ENCODE measurements at regions not wholly inside any gene's neighbourhood (a gene's known extent, or its start where the extent isn't known, plus 50 kb on each side); places are given as distances from the start of the nearest gene placed in this dataset.

GRCh38 chr4:157942017-157942416 lies 230.8 kb downstream of the GASK1B start:
- no peak overlapping the region for H3K27ac ChIP-seq (ENCODE audit: low read depth in 1 of 2, low read length in 2 of 2)
- no peaks in the 10 kb centered on the region for H3K27me3 ChIP-seq (ENCODE audit: control insufficient read depth in 4 of 4, insufficient read depth in 4 of 4, low read length in 3 of 4)
- no peaks in the 10 kb centered on the region for H3K9me3 ChIP-seq (ENCODE audit: control insufficient read depth in 4 of 4, low read length in 3 of 4)
- no peaks in the 10 kb centered on the region for H3K4me1 ChIP-seq (ENCODE audit: control insufficient read depth in 4 of 4, insufficient read depth in 4 of 4, low read length in 3 of 4)
- TF ChIP-seq RXRA (IDR thresholded peaks at IDR 0.05) (no peak), RAD21 (IDR thresholded peaks at IDR 0.05) (no peak), GABPA (IDR thresholded peaks at IDR 0.05 in 1 of 2, conservative IDR thresholded peaks at IDR 0.05 in 1 of 2) (no peak), HNF4A (conservative IDR thresholded peaks at IDR 0.05) (no peak), MAX (IDR thresholded peaks at IDR 0.05) (no peak), CTCF (IDR thresholded peaks at IDR 0.05; ENCODE audit: low read depth, low read length, missing input control) (no peak), NR2F2 (IDR thresholded peaks at IDR 0.05) (no peak), TAF1 (conservative IDR thresholded peaks at IDR 0.05) (no peak), ZBTB33 (IDR thresholded peaks at IDR 0.05) (no peak)
- DNase-seq (ENCODE audit: low spot score), result no peak
- no peak overlapping the region for H3K9ac ChIP-seq (ENCODE audit: low read depth in 1 of 2, low read length in 2 of 2)
- no peak overlapping the region for H3K4me3 ChIP-seq (ENCODE audit: low read depth in 1 of 3, low read length in 3 of 3)
- no peaks in the 10 kb centered on the region for H3K36me3 ChIP-seq (ENCODE audit: control insufficient read depth in 4 of 4, insufficient read depth in 3 of 4, low read depth in 1 of 4, low read length in 3 of 4)
- 36% methylated on average over 3 of the region's 3 CpGs for WGBS

DNA sequence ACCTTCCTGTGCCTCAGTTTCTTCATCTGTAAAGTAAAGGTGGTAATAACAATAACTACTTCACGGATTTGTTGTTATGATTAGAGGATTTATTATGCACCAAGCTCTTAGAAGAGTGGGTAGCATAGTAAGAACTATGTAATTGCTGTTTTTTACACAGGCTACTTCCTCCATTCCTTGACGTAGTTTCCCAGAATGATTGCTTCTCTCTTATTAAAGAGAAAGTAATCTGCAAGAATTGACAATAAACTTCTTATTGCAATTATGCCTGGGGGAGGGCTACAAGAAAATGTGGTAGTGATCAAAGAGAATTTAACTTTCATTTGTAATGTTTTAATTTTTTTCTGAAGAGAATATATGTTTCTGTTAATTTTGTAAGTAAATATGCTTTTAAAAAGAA lies 238.7 kb downstream of the GASK1B start:
- 43% methylated on average over 2 of the region's 2 CpGs for WGBS
- no peak for TF ChIP-seq YY1 (IDR thresholded peaks at IDR 0.05)
- no peak for TF ChIP-seq ZBTB33 (IDR thresholded peaks at IDR 0.05)
- TF ChIP-seq FOXA1 (IDR thresholded peaks at IDR 0.05), result no peak
- TF ChIP-seq TAF1 (conservative IDR thresholded peaks at IDR 0.05), result no peak
- TF ChIP-seq, protein P1, sequence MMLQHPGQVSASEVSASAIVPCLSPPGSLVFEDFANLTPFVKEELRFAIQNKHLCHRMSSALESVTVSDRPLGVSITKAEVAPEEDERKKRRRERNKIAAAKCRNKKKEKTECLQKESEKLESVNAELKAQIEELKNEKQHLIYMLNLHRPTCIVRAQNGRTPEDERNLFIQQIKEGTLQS (IDR thresholded peaks at IDR 0.05), result no peak
- no peak for TF ChIP-seq NR2F2 (IDR thresholded peaks at IDR 0.05)
- TF ChIP-seq HNF4G (IDR thresholded peaks at IDR 0.05), result no peak
- TF ChIP-seq MAX (IDR thresholded peaks at IDR 0.05), result no peak
- TF ChIP-seq JUND (IDR thresholded peaks at IDR 0.05), result no peak
- no peak for TF ChIP-seq CTCF (IDR thresholded peaks at IDR 0.05; ENCODE audit: low read depth, low read length, missing input control)
- TF ChIP-seq RAD21 (IDR thresholded peaks at IDR 0.05), result no peak
- TF ChIP-seq RXRA (IDR thresholded peaks at IDR 0.05), result no peak
- no peak for TF ChIP-seq GABPA (IDR thresholded peaks at IDR 0.05 in 1 of 2, conservative IDR thresholded peaks at IDR 0.05 in 1 of 2)
- no peak for TF ChIP-seq EGR1 (IDR thresholded peaks at IDR 0.05; ENCODE audit: low read depth in 2 of 2)
- TF ChIP-seq FOXA2 (IDR thresholded peaks at IDR 0.05), result no peak
- no peak for TF ChIP-seq HNF4A (conservative IDR thresholded peaks at IDR 0.05)
- TF ChIP-seq SP1 (IDR thresholded peaks at IDR 0.05), result no peak
- TF ChIP-seq, protein P2, sequence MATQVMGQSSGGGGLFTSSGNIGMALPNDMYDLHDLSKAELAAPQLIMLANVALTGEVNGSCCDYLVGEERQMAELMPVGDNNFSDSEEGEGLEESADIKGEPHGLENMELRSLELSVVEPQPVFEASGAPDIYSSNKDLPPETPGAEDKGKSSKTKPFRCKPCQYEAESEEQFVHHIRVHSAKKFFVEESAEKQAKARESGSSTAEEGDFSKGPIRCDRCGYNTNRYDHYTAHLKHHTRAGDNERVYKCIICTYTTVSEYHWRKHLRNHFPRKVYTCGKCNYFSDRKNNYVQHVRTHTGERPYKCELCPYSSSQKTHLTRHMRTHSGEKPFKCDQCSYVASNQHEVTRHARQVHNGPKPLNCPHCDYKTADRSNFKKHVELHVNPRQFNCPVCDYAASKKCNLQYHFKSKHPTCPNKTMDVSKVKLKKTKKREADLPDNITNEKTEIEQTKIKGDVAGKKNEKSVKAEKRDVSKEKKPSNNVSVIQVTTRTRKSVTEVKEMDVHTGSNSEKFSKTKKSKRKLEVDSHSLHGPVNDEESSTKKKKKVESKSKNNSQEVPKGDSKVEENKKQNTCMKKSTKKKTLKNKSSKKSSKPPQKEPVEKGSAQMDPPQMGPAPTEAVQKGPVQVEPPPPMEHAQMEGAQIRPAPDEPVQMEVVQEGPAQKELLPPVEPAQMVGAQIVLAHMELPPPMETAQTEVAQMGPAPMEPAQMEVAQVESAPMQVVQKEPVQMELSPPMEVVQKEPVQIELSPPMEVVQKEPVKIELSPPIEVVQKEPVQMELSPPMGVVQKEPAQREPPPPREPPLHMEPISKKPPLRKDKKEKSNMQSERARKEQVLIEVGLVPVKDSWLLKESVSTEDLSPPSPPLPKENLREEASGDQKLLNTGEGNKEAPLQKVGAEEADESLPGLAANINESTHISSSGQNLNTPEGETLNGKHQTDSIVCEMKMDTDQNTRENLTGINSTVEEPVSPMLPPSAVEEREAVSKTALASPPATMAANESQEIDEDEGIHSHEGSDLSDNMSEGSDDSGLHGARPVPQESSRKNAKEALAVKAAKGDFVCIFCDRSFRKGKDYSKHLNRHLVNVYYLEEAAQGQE (IDR thresholded peaks at IDR 0.05), result no peak
- Histone ChIP-seq H3K4me3 (ENCODE audit: low read depth in 1 of 3, low read length in 3 of 3) (no peak overlapping the region), H3K27ac (ENCODE audit: low read depth in 1 of 2, low read length in 2 of 2) (no peak overlapping the region), H3K9ac (ENCODE audit: low read depth in 1 of 2, low read length in 2 of 2) (no peak overlapping the region), H3K27me3 (ENCODE audit: control insufficient read depth in 4 of 4, insufficient read depth in 4 of 4, low read length in 3 of 4) (peaks cover 0 to 2% (median 0%) of the 10 kb centered on the region in 4 donors), H3K9me3 (ENCODE audit: control insufficient read depth in 4 of 4, low read length in 3 of 4) (no peaks in the 10 kb centered on the region), H3K4me1 (ENCODE audit: control insufficient read depth in 4 of 4, insufficient read depth in 4 of 4, low read length in 3 of 4) (no peaks in the 10 kb centered on the region), H3K36me3 (ENCODE audit: control insufficient read depth in 4 of 4, insufficient read depth in 3 of 4, low read depth in 1 of 4, low read length in 3 of 4) (no peaks in the 10 kb centered on the region)
- DNase-seq (ENCODE audit: low spot score), result no peak
